ENCODE measurements at regions not wholly inside any gene's neighbourhood (a gene's known extent, or its start where the extent isn't known, plus 50 kb on each side); places are given as distances from the start of the nearest gene placed in this dataset.
A peak's percentile ranks its signal among the peaks of the same experiment; 100 is the strongest.
"Not testable (repeated sequence)": the region's sequence is repeated elsewhere in the genome, so short reads cannot be mapped to it uniquely, and the experiment has no call there.

DNA sequence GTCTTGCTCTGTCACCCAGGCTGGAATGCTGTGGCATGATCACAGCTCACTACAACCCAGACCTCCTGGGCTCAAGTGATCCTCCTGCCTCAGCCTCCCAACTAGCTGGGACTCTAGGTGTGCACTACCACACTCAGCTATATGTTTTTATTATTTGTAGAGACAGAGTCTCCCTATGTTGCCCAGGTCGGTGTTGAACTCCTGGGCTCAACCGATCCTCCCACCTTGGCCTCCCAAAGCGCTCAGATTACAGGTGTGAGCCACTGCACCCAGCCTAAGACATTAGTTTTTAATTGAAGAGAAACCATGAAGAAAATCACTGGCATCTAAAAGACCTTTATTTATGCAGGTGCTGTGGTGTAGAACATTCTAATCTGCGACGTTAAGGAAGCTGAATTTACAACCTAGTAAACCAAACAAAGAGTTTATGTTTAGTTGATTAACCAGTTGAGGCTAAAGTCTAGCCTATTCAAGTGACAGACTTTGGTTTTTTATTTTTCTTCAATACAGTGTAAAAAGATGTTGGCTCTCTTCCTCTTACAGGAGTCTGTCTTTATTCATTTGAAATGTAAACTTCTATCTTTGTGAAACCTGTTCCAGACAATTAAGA, 52.5 kb upstream of the NBL1 start:
- DNase-seq (ENCODE audit: low read depth, low spot score) = no peak
- H3K4me3 ChIP-seq (ENCODE audit: low read length) = no peak overlapping the region

DNA sequence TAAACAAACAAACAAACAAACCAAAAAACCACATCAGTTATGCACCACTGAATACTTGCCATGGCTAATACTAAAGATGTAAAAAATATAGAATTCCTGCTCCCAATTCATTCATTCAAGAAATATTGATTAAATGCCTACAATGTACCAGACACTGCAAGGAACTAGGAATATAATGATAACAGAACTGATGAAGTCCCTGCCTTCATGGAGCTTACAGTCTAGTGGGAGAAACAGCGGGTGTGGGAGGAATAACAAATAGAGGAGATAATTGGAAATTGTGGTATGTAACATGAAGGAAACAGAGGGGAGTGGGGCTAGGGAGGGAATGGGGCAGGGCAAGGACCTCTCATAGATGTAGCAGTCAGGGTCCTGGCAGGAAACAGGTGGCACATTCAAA, 58.6 kb upstream of the NBL1 start:
- no peak overlapping the region for H3K4me3 ChIP-seq (ENCODE audit: low read length)
- no peak for DNase-seq (ENCODE audit: low read depth, low spot score)

DNA sequence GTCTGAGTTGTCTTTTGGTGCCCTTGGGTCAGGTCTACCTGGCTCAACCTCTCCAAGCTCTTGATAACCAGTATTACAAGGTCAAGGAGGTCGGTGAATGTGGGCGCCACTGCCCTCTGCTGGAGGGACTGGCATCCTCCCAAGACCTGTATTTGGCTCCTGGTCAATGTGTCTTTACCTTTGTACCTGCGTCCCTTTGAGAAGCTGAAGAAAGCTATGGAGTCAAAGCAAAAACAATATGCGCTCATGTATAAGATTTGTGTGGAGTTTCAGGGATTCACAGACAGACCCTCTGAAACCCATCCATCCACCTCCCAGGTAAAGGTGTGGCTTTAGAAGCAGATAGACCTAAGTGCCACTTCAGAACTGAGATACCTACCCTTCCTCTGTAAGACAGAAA, 61.8 kb upstream of the NBL1 start:
- no peak overlapping the region for H3K4me3 ChIP-seq (ENCODE audit: low read length)
- DNase-seq (ENCODE audit: low read depth, low spot score) = peak; percentile 48

DNA sequence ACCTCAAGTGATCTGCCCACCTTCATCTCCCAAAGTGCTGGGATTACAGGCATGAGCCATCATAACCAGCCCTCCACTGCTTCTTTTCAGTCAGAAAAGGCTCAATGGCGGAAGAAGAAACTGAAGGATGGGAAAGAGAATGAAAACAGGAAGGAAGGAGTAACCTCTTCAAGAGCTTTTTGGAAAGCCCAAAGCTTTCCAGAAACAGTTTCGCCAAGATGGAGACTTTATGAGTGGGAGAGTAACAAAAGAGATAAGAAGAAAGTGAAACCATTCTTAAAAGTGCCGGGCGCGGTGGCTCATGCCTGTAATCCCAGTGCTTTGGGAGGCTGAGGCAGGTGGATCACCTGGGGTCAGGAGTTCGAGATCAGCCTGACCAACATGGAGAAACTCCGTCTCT, 62.7 kb upstream of the NBL1 start:
- DNase-seq (ENCODE audit: low read depth, low spot score) = no peak
- H3K4me3 ChIP-seq (ENCODE audit: low read length) = no peak overlapping the region

DNA sequence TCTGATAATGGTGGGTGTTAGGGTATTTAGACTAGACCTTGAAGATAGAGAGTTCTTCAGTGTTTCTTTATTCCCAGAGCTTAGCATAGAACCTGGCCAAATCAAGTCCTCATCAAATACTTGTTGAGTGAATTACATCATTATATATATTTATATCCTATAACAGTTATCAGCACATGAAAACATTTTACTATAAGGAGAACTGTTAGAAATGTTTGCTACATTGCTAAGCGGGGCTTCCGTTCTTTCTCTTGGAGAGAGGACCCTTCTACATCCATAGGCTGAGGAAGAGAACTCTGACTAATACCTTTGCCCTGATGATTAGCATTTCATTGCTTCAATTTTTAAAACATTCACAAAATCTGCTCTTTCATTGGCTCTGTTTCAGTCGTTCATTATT, 66.5 kb upstream of the NBL1 start:
- no peak overlapping the region for H3K4me3 ChIP-seq (ENCODE audit: low read length)
- no peak for DNase-seq (ENCODE audit: low read depth, low spot score)

DNA sequence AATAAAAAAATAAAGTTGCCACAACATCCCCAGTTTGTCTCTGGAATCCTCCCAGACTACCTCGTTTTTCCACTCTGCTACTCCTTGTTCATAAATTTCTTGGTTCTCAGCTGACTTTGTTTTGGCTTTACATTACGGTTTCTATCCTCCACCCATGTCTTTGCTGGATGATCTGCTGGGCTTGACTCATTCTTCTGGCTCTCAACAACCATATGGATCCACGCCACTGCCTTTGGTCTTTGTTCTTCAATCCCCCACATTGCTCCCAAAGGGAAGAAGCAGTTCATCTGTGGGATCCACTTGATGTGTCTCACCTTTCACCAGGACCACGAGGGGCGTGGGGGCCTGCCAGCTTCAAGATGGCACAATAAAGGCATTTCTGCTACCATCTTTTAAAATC, 67.1 kb upstream of the NBL1 start:
- no peak overlapping the region for H3K4me3 ChIP-seq (ENCODE audit: low read length)
- no peak for DNase-seq (ENCODE audit: low read depth, low spot score)

DNA sequence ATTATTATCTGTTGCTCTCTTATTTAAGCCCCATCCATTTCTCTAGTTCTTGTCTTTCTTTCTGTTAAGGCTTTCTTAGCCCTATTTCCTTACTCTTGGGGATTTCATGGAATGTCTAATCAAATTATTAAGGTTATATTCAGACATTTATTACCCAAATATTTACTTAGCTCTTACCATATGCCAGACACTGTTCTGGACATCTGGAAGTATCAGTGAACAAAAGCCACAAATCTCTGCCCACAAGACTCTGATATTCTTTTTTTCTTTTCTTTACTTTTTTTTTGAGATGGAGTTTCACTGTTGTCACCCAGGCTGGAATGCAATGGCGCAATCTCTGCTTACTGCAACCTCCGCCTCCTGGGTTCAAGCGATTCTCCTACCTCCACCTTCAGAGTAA, 74.3 kb upstream of the NBL1 start:
- no peak for DNase-seq (ENCODE audit: low read depth, low spot score)
- no peak overlapping the region for H3K4me3 ChIP-seq (ENCODE audit: low read length)

DNA sequence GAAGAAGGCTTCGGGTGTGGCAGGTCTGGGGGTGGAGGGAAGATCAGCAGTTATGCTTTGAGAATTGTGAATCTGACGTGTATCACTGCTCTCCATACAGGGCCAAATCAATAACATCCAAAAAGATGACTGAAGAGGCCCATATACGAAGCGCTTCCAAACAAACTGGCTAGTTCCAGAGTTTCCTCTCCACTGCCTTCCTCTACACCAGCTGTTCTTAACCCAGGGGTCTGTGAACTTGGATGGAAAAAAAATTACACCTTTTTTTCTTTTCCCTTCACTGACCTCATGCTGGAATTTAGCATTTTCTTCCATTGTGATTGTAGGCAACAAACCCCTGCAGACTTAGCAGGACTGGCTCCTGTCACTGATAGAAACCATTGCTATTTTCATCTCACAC, 77.1 kb upstream of the NBL1 start:
- no peak for DNase-seq (ENCODE audit: low read depth, low spot score)
- H3K4me3 ChIP-seq (ENCODE audit: low read length) = no peak overlapping the region

DNA sequence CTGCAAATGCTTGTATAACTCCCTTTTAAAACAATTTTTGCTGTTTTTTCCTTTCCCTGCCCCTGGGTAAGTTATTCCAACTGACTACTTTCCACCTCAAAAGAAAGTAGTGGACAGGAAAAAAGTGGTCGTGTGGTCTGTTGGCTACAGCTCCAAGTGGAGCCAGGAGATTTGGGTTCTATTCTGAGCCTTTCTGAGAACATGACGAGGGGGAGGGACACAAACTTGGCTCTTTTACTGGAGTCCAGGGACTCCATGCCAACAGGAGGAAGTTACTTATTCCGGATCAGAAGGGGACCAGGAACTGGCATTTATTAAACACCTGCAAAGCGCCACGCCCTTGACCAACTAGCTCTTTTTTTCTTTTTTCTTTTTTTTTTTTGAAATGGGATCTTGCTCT, 79.0 kb upstream of the CAPZB start:
- DNase-seq (ENCODE audit: low read depth, low spot score) = no peak
- no peak overlapping the region for H3K4me3 ChIP-seq (ENCODE audit: low read length)

DNA sequence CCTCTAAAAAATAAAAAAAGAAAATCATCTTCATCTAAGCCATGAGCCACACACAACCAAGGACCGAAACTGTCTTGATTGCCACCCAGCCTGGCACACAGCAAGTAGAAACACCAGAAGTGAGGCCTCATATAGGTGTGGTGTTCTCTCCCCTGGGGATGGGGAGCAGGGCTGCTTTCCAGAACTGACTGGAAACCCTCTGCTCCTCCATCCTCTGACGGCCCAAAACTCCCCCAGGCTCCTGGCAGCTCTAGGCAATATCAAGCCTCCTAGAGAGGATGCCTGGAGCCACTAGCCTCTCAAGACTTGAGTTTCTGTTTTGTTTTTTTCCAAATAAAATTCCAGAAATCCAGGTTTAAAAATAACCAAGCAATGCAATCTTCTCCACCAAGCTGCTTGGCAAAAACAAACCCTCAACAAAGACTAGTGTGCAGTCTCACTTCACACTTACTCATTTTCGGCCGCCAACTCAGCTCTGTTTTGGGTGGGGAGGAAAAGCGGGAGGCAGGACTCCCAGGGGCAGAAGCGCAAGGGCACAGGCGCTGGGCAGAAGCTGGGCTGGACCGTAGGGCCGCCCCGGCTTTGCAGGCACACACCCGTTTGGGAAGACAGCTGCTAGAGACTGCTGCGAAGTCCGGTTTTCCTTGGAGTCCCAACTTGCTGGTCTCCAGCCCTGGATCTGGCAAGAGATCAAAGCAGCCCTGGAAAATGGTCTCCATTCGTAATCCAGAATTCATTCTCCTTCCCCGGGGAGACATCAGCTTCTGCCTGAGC, 78.2 kb upstream of the CAPZB start:
- H3K4me3 ChIP-seq (ENCODE audit: low read length) = no peak overlapping the region
- DNase-seq (ENCODE audit: low read depth, low spot score) = no peak

DNA sequence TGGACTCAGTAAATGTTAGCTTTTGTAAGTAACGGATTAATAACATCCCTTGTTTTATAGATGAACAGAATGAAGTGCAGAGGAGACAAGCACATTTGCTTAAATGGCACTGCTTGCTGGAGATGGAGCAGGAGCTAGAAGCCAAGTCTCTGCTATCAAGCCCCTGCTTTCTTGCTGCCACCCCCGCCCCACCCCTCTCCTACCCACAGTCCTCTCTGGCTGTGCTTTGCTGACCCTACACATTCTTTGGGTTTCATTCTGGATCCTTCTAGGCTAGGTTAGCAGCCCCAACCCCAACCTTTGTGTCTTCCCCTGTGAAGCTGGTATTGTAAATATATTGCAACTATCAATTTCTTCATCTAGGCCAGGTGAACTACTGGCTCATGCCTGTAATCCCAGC, 77.5 kb upstream of the CAPZB start:
- DNase-seq (ENCODE audit: low read depth, low spot score) = no peak
- H3K4me3 ChIP-seq (ENCODE audit: low read length) = no peak overlapping the region

DNA sequence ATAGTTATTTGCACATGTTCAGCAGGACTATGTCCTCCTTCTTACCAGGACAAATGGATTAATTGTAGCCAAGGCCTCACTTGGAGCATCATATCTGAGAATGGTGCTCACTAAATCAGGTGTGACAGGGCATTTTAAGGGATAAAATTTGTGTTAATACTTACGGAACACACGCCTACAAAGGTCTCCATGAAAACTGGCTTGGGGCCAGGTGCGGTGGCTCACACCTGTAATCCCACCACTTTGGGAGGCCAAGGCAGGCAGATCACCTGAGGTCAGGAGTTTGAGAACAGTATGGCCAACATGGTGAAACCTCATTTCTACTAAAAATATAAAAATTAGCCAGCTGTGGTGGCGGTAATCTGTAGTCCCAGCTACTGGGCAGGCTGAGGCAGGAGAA, 75.1 kb upstream of the CAPZB start:
- no peak for DNase-seq (ENCODE audit: low read depth, low spot score)
- no peak overlapping the region for H3K4me3 ChIP-seq (ENCODE audit: low read length)

DNA sequence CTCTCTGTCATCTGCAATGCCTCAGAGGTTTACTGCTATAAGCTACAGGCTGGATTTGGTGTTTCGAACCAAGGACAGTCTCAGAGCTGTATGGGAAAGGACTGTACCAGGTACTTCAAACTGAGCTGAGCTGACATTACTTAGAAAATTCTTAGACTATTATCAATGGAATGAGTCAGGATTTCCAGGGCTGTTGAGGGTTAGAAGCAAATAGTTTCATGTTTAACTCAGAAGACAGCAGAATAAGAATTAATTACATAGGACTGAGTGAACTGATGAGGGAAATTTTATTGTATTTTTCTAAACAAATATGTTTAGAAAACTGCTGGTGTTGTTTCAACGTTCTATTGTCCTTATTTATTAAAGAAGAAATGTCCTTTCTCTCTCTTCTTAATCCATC, 74.3 kb upstream of the CAPZB start:
- DNase-seq (ENCODE audit: low read depth, low spot score) = no peak
- no peak overlapping the region for H3K4me3 ChIP-seq (ENCODE audit: low read length)

DNA sequence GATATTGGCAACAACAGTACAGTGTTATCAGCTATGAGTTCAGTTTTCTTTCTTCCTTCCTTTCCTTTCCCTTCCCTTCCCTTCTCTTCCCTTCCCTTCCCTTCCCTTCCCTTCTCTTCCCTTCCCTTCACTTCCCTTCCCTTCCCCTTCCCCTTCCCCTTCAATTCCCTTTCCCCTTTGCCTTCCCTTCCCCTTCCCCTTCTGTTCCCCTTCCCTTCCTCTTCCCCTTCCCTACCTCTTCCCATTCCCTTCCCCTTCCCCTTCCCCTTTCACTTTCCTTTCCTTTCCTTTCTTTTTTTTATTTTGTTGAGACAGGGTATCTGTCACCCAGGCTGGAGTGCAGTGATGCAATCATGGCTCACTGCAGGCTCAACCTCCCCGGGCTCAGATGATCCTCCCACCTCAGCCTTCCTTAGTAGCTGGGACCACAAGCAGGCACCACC, 72.3 kb upstream of the CAPZB start:
- DNase-seq (ENCODE audit: low read depth, low spot score) = no peak

DNA sequence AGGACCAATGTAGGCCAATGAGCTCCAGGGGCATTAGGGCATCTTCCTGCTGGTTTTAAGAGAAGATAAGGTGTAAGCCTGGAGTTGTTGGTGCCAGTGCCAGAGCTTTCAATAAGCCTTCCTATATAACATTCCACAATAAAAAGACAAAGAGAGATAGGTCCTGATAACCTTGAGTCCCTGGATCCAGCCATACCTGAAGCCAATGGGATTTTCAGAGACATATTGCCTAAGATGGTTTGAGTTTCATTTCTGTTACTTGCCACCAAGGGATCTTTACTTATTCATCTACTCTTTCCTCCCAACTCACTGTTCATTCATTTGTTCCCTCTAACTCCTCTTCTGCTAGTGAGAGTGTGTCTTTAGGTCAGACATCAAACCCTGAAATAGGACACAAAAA, 68.8 kb upstream of the CAPZB start:
- DNase-seq (ENCODE audit: low read depth, low spot score) = no peak
- H3K4me3 ChIP-seq (ENCODE audit: low read length) = no peak overlapping the region

More for the DNA sequence above, 72.3 kb upstream of the CAPZB start:
- H3K4me3 ChIP-seq (ENCODE audit: low read length) = no peak overlapping the region

DNA sequence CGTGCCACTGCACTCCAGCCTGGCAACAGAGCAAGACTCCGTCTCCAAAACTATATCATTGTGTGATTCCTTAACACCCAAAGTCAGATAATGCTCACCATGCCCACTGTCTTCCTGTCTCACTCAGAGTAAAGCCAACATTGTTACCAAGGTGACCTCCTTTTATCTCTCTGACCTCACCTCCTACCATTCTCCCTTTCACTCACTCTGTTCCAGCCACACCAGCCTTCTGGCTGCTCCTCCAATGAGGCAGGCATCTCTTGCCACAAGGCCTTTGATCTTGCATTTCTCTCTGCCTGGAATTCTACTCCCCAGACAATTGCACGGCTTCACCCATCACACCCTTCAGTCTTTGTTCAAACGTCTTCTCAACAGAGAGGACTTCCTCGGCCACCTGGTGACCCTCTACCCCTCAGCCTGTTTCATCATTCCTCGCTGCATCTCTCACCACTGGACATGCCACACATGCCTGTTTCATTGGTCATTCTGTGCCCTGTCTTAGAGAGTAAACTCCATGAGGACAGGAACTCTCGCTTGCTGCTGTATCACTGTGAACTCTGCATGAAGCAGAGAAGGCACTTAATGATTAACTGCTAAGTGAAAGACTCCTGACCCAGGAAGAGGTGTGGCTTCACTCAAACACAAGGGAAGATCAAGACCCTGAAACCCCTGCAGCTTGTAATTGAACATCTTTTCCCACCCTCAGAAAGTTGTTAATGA, 67.1 kb upstream of the CAPZB start:
- no peak for DNase-seq (ENCODE audit: low read depth, low spot score)
- H3K4me3 ChIP-seq (ENCODE audit: low read length) = no peak overlapping the region

DNA sequence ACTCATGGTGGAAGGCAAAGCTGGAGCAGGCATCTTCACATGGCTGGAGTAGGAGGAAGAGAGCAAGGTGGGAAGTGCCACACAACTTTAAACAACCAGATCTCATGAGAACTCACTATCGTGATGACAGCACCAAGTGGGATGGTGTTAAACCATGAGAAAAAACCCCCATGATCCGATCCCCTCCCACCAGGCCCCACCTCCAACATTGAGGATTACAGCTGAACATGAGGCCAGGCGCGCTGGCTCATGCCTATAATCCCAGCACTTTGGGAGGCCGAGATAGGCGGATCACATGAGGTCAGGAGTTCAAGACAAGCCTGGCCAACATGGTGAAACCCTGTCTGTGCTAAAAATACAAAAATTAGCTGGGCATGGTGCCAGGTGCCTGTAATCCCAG, 66.5 kb upstream of the CAPZB start:
- DNase-seq (ENCODE audit: low read depth, low spot score); H3K4me3 ChIP-seq (ENCODE audit: low read length): not testable (repeated sequence)

DNA sequence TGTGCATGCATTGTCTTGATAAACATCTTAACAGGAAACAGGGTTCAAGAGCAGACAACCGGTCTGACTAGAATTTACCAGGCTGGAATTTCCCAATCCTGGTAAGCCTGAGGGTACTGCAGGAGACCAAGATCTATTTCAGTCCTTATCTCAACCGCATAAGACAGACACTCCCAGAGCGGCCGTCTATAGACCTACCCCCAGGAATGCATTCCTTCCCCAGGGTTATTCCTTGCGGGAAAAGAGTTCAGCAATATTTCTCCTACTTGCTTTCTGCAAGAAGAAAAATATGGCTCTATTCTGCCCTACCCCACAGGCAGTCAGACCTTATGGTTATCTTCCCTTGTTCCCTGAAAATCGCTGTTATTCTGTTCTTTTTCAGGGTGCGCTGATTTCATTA, 65.1 kb upstream of the CAPZB start:
- DNase-seq (ENCODE audit: low read depth, low spot score); H3K4me3 ChIP-seq (ENCODE audit: low read length): not testable (repeated sequence)

DNA sequence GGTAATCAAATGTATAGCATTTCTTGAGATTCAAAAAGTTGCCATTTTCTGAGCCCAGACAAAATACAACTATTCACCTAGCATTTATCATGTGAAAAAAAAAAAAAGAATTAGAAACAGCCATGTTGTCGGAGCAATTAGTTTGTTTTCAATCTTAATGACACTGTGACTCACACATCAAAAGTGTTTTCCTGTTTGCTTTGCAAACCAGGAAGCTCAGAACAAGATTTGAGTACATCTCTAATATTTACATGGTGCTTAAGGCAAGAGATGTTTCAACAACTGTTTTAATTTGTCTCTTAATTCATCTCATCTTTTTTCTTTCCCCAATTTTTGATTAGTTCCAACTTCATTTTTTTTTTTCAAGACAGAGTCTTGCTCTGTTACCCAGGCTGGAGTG, 62.5 kb upstream of the CAPZB start:
- H3K4me3 ChIP-seq (ENCODE audit: low read length) = no peak overlapping the region
- no peak for DNase-seq (ENCODE audit: low read depth, low spot score)

DNA sequence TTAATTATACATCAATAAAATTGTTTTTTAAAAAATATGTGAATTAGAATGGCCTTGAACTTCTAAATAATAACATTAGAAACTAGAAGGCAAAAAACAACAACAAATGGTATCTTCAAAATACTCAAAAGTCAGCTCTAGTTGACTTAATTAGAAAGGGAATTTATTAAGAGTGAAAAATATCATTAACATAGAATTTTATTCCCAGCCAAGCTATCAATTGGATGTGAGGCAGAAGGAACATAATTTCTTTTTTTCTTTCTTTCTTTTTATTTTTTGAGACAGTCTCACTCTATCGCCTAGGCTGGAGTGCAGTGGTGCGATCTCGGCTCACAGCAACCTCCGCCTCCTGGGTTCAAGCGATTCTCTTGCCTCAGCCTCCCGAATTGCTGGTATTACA, 51.2 kb upstream of the CAPZB start:
- H3K4me3 ChIP-seq (ENCODE audit: low read length) = no peak overlapping the region
- no peak for DNase-seq (ENCODE audit: low read depth, low spot score)

DNA sequence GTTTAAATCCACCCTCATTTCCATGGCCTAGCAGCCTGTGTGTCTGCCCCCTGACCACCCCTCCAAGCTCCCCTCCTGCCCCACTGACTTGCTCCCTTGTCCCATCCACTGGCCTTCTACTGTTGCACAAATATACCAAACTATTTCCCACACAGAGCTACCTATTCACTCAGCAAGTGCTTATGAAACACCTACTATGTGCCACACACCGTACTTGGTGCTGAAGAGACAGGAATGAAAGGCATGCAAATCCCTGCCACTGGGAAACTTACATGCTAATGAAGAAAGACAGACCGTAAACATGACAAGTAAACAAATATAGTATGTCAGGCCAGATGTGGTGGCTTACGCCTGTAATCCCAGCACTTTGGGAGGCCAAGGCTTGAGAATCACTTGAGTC, 49.9 kb upstream of the CAPZB start:
- no peak overlapping the region for H3K4me3 ChIP-seq (ENCODE audit: low read length)
- no peak for DNase-seq (ENCODE audit: low read depth, low spot score)
